Effector memory CD8-positive, alpha-beta T cell (primary cell): ENCODE measurements at regions not wholly inside any gene's neighbourhood (a gene's known extent, or its start where the extent isn't known, plus 50 kb on each side); places are given as distances from the start of the nearest gene placed in this dataset.

Experiments
- ATAC-seq: fragments of 150-1000 bp; cut with Tn5 transposase; replicated peaks from 2 replicates; pipeline ENCODE4 v1.10.0; 2021; ENCODE audit warnings: mild to moderate bottlenecking, moderate library complexity
- DNase-seq, 3 experiments: peaks; one replicate each; pipeline ENCODE4 v3.0.0; 2021
- H3K27ac Mint-ChIP-seq, 2 donors: one replicate each; pipeline ENCODE4 v1.8.0; 2022; ENCODE audit warnings: mild to moderate bottlenecking in 2 of 2, mixed read lengths in 2 of 2, moderate library complexity in 2 of 2
- H3K27me3 Mint-ChIP-seq, 2 donors: one replicate each; pipeline ENCODE4 v1.8.0; 2022; ENCODE audit warnings: mixed read lengths in 2 of 2
- H3K36me3 Mint-ChIP-seq: one replicate; pipeline ENCODE4 v1.8.0; 2022; ENCODE audit warnings: mild to moderate bottlenecking, moderate library complexity, mixed read lengths; ENCODE audit not compliant: insufficient read depth
- H3K4me1 Mint-ChIP-seq, 2 donors: one replicate each; pipeline ENCODE4 v1.8.0; 2022; ENCODE audit warnings: low read depth in 2 of 2, mixed read lengths in 2 of 2
- H3K4me3 Mint-ChIP-seq, 2 donors: one replicate each; pipeline ENCODE4 v1.8.0; 2022; ENCODE audit warnings: mild to moderate bottlenecking in 2 of 2, mixed read lengths in 2 of 2, moderate library complexity in 2 of 2
- H3K9me3 Mint-ChIP-seq, 2 donors: one replicate each; pipeline ENCODE4 v1.8.0; 2022; ENCODE audit warnings: mixed read lengths in 2 of 2

GRCh38 chr6:167589615-167589940, 237.1 kb upstream of the AFDN start:
- no peak overlapping the region for H3K4me3 Mint-ChIP-seq
- no peak overlapping the region for H3K27ac Mint-ChIP-seq
- no peaks in the 10 kb centered on the region for H3K4me1 Mint-ChIP-seq
- peaks cover 0 to 11% of the 10 kb centered on the region in 2 donors for H3K27me3 Mint-ChIP-seq
- H3K9me3 Mint-ChIP-seq: peaks cover 8 to 14% of the 10 kb centered on the region in 2 donors
- DNase-seq (no peak), ATAC-seq (no peak)
- no peaks in the 10 kb centered on the region for H3K36me3 Mint-ChIP-seq

GRCh38 chr6:167590193-167590592, 236.5 kb upstream of the AFDN start:
- H3K9me3 Mint-ChIP-seq: peaks cover 8 to 14% of the 10 kb centered on the region in 2 donors
- DNase-seq (no peak), ATAC-seq (no peak)

More at GRCh38 chr6:167590193-167590592, 236.5 kb upstream of the AFDN start:
- Mint-ChIP-seq H3K27ac (no peak overlapping the region), H3K4me3 (no peak overlapping the region), H3K36me3 (no peaks in the 10 kb centered on the region), H3K4me1 (no peaks in the 10 kb centered on the region), H3K27me3 (peaks cover 0 to 7% of the 10 kb centered on the region in 2 donors)
